HG03175 (cell line): ENCODE measurements at regions not wholly inside any gene's neighbourhood (a gene's known extent, or its start where the extent isn't known, plus 50 kb on each side); places are given as distances from the start of the nearest gene placed in this dataset.
A peak's percentile ranks its signal among the peaks of the same experiment; 100 is the strongest.
"Not testable (repeated sequence)": the region's sequence is repeated elsewhere in the genome, so short reads cannot be mapped to it uniquely, and the experiment has no call there.

Experiments used
- ATAC-seq: cut with Tn5 transposase; IDR thresholded peaks from one replicate; pipeline ENCODE4 v1.9.1; 2021; ENCODE audit warnings: mild to moderate bottlenecking, moderate library complexity; ENCODE audit not compliant: unreplicated experiment

DNA sequence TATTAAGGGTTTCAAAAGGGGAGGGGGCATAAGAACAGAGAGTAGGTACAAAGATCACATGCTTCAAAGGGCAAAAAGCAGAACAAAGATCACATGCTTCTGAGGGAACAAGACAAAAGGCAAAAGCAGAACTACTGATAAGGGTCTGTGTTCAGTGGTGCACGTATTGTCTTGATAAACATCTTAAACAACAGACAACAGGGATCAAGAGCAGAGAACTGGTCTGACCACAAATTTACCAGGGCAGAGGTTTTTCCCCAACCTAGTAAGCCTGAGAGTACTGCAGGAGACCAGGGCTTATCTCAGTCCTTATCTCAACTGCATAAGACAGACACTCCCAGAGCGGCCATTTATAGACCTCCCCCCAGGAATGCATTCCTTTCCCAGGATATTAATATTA is 900.2 kb upstream of the PRKX start:
- not testable (repeated sequence) for ATAC-seq

DNA sequence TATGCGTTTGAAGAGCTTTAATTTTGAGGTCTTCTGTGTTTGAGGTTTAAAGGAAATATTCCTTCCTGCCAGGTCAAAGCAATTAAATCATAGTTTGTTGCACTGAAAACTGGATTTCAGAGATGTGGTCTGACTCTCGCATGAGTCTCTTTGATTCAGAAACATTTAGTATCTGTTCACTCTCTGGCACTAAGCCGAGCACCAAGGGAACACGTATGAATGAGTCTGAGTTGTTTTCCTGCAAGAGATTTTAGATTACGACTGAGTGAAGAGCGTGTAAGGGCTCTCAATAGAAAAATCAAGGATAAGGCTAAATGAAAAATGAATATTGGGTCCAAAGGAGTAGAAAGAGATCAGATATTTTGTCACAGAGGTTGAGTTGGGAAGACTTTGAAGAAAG is 875.4 kb upstream of the PRKX start:
- no peak for ATAC-seq

DNA sequence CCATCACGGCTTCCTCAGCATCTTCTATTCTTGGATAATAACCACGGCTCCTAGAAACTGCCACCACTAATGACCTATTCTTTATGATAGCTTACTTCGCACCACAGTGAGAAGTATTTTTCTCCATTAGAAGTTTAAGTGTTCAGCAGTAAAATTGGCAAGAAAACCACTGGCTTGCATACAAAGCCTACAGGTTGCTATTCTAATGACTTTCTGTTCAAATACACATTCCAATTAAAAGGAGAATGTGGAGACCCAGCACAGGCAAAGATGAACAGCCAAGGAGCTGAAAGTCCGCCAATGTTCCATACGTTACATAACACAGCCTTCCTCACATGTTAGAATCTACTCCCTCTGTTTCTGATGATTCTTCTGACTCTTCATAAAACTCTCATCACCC is 875.0 kb upstream of the PRKX start:
- ATAC-seq = no peak

DNA sequence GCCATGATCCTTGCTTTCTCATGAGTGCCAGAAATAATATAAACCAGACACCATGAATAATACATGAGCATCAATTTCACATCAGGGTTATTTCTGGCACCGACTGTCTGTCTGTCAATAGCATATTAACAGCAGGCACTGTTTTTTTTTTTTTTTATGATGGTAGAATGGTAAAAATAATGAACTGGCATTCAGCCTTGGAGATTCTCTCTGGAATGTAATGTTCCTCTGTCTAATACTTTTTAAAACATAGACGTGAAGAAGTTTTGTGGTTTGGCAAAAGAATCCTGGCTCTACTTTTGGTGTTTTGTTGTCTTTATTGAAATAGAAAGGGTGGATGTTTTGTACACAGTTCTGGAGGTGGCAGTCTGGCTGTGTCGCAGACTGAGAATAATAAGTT is 874.6 kb upstream of the PRKX start:
- no peak for ATAC-seq

DNA sequence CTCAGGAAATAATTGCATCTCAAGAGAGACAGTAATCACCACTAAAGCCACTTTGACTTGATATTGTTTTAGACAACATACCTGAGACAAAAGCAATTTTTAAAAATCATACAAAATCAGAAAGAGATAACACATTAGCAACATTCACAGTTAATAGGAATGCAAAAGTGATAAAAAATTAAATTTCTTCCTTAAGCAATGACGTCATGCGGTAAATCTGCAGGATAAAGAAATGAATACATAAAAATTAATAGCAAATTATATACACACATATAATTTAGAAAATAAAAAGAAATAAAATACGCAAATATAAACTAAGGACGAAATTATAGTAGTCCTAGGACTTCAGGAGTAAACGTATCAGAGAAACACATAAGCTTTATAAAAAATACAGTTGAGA is 866.5 kb upstream of the PRKX start:
- no peak for ATAC-seq

DNA sequence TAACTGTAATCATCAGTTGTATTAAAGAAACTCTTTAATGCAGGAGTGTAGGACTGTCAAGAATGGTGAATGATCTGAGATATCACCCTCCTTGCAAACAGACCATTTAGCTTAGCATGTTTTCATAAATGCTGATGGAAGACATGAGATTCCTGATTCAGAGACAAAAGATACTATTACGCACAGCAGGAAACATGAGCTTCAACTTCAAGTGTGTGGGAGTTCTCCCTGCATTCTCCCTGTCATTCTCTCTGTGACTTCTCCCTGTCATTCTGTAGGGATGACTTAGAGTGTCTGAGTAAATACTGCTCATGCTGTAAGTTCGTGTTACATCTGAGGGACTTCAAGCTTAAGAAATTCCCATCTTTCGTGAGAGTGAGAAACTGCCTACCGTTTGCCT is 866.0 kb upstream of the PRKX start:
- ATAC-seq = no peak

DNA sequence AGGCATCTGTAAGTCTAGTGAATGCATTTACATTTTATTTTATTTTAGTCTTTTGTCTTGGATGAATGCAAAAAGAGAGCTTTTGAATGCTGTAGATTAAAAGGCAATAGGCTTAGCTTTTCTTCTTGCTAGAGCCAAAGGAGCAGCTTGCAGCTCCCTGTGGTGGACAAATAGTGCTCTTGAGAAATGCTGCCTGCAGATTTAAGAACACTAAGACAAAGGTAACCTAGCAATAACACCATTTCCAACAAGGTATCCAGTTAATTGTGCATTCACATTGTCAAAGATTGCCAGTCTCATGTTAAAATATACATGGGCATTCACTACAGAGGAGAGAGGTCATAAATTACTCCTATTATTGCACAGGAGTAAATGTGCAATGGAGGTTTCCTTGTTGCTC is 859.2 kb upstream of the PRKX start:
- ATAC-seq = no peak

DNA sequence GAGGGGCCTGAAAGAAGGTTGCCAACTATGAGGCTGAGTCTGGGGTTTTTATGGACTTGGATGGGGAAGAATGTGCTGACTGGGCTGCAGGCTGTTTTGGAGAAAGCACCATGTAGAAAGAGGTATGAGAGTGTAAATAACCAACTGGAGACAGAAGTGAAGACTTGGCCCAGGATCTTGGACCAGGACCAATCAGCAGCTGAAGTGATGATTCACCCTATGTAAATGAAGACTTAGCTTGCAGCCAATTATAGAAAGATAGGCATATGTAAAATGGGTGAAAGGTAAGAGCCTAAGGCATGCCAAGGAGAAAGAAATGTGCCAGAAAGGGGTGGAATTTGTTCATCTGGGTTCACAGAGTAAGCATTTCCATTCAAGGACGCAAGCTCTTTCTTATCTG is 856.7 kb upstream of the PRKX start:
- ATAC-seq = no peak

DNA sequence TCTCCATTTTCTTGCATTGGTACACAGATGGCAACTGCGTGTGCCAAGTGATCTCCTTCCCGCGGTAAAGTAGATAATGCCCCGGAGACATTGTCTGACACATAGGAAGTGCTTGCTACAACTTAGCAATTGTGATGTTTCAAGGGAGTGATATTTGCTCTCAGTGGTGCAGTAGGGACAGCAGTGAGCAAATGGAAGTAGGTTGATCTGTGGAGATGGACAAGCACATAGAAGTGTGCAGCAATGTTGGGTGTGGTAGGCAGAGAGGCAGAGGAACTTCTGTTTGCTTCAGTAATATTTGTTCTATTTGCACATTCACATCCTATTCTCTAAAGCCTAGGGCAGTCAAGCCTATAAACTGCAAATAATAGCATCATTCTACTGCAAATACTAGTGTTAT is 846.7 kb upstream of the PRKX start:
- no peak for ATAC-seq

DNA sequence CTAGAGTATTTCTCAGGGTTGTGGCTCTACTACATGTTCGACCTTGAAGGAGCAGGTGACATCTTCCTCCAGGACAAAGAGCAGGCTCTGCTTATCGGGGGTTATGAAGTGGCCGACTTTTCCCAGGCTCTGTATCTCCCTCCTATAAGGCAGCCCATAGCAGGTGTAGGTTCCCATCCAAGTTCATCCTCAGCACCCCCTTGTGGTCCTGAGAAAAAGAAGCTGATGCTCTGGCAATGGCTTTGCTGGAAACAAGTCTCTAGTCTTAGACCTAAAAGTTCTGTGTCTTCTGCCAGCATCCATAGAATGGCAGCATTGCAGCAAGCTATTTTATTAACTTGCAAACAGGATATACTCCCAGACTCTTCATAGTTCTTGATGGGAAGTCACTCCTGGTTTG is 836.6 kb upstream of the PRKX start:
- no peak for ATAC-seq

DNA sequence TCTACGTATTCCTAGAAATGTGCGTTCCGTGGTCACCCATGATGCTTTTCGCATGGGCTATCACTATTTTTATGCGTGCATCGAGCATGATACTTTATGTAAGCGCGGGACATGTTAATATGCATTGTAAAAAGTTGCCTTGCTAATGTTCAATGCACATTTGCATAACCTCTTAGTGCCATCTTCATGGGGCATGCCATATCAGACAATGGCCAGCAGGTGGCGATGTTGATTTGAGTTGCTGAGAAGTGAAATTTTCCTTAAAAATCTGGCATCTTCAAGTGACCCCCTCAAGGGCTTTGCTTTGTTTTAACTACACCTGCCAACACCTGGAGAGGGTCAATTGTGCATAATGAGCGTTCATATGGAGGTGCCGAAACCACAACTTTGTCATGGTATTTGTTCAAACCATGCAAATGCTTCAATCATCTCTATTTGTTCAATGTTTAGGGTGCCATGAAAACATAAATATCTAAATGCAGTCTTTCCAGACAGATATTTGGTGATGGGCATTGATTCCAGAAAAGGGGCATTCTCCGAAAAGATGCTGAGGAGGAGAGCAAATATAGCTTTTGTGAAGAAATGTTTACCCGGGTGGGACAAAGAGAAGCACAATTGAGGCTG is 833.9 kb upstream of the PRKX start:
- ATAC-seq = peak; percentile 49

DNA sequence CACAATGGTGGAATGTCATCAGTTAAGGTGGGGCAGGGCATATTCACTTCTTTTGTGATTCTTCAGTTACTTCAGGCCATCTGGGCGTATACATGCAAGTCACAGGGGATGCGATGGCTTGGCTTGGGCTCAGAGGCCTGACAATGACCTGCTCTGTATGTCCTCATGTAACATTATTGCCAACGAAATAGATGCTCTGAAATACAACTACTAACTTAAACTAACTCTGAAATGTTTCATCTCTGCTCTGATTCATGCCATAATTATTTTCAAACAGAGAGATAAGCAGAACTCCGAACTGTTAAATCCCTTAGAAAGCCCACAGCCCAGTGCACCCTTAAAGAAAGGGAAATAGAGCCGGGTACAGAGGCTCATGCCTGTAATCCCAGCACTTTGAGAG is 832.7 kb upstream of the PRKX start:
- not testable (repeated sequence) for ATAC-seq

DNA sequence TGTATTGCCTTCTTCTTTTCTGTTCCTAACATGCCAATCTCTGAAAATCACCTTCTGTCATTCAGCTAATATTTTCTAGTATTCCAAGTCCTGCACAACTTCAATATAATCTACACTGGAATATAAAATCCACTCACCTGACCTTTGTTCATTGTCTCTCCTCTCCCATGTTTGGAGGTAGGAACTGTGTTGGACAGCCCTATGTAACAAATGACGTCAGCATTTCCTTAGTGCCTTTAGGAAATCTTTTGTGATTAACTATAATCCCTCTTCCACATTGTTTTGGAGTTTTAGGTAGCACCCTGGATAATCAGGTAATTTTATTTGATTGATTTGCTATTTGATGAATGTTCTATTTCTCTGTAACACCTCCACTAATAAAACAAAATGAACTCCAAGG is 814.8 kb upstream of the PRKX start:
- no peak for ATAC-seq

DNA sequence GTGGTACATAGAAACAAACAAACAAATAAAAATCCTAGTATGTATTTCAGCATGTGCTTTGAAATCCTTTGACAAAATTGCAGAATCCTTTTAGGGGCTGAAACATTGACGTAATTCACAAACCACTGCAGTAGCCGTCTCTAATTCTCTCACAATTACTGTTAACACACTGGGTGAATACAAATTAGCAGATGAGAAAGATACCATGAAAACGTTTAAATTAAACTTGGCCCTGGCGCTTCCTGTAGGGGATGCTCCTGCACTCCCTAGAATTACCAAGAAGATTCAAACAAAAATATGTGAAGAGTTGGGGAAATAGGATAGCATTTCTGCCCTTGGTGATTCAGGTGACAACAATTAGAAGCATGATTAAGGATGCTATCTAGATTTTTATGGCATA is 772.5 kb upstream of the PRKX start:
- no peak for ATAC-seq

DNA sequence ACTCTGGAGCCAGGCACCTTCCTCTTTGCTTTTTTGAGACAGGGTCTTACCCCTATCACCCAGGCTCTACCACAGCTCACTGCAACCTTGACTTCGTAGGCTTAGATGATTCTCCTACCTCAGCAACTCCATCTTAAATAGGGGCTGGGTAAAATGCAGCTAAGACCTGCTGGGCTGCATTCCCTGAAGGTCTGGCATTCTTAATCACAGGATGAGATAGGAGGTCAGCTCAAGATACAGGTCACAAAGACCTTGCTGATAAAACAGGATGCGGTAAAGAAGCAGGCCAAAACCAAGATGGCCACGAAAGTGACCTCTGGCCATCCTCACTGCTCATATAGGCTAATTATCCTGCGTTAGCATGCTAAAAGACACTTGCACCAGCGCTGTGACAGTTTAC is 770.8 kb upstream of the PRKX start:
- ATAC-seq = no peak

DNA sequence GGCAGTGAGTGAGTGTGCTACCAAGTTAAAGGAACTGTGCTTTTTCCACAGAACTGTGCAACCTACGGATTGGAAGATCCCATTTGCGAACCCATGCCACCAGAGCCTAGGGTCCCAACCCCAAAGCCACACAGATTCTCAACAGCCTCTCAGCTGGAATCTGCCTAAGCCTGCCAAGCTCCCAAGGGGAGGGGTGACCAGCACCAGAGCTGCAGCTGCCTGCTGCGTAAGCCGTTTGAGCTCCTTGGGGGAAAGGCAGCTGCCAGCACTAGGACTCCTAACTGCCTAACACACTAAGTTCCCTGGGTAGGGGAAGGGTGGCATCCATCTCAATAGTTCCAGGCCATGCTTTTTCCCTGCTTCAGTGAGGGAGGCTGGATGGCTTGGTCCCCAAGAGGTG is 738.1 kb upstream of the PRKX start:
- no peak for ATAC-seq

DNA sequence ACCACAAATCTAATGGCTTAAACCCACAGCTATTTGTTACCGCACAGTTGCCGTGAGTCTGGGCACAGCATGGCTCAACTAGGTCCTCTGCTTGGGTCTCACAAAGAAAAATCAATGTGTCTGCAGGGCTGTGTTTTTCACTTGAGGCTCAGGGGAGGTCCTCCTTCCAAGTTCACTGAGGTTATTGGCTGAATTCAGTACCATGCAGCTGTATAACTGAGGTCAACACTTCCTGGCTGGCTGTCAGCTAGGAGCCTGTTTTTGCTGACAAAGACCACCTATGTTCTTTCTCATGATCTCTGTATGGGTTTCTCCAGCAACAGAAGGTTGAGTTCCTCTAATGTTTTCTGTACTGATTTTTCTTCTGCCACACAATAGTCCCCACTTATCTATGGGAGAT is 736.7 kb upstream of the PRKX start:
- ATAC-seq = no peak

DNA sequence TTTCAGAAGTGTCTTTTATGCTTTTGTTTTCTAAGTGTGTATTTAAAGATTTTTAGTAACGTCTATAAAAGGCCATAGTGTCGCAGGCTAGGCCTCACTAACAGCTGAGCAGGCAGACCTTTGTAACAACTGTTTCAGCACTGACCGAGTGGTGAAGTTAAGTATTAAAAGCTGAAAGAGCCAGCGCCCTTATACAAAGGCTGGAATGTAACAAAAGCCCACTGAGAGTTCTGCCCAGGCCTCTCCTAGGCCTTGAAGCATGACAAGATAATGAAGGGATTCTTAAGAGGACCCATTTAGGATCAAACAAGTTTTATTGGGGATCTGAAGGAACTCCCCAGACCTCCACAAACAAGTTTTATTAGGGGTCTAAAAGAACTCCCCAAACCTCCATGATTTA is 722.5 kb upstream of the PRKX start:
- no peak for ATAC-seq

DNA sequence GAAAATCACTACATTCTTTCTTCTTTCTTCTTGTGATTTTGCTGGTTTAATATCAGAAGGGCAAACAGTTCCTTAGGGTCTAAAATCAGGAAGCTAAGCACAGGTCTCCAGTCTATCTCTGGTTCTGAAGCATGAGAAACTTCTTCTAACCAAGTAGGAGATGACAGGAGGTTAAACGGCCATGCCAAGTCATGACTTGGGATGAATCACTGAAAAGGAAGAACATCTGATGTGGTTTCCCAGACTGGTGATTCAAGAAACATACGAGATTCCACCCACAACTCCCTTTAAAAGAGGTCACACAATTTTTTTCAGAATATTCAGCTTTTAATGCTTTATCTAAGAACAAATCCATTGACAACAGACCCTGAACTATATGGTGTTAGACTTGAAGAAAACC is 684.0 kb upstream of the PRKX start:
- no peak for ATAC-seq

DNA sequence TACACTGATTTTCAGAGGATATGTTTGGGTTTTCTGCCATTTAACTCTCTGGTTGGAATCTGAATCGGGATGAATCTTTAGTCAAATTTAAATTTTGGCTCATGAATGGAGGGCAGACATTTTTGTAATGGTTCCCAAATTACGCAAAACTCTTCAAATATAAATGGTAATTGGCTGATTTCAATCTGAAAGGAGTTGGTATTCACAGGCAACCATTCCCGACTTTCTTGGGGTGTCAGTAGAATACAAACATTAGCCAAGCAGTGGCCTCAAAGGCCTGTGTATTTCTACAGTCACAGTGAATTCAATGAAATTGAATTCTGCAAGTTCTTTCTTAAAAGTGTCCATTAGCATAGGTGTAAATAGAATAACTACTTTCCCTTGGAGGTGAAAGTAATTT is 668.8 kb upstream of the PRKX start:
- ATAC-seq = no peak

DNA sequence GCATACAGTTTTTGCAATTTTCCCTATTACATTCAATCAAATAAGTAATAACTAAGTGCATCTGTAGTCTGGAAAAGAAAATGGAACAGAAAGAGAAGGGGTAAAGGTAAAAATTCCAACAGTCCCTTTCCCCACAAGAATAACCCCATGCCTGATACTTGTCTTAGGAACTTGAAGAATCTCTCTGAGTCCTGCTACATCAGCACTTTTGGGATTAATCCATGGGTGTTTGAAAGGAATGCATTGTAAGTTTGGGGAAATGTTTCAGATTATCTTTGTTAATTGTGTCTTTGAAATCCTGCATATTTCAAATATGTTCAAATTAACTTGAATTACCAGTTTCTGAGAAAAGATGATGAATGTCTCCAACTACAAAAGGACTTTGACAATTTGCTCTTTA is 667.3 kb upstream of the PRKX start:
- ATAC-seq = no peak

DNA sequence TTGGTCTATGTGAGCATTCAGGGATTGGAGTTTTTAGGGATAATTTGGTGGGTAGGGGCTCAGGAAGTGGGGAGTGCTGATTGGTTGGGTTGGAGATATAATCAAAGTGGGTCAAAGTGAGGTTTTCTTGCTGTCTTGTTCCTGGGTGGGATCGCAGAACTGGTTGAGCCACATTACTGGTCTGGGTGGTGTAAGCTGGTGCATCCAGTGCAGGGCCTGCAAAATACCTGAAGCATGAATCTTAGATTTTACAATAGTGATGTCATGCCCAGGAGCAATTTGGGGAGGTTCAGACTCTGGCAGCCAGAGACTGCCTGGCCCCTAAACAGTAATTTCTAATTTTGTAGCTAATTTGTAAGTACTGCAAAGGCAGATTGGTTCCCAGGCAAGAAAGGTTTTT is 665.6 kb upstream of the PRKX start:
- ATAC-seq = no peak

DNA sequence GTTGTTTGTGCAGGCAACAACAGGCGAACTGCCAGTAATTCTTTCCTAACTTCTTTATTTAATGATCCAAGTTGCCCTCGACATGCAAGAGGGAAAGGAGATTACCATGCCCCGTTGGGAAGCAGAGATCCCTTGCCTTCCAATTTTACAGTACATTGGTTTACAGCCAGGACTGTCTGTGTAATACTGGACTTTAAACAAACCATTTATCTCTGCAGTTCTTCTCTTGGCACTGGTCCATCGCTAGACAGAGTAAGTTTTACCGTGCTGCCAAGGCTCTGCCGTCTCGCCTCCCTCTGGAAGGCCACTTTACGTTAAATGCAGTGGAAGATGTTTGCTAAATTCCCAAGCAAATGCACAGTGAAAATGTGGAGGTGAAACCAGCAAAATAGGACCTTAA is 660.3 kb upstream of the PRKX start:
- no peak for ATAC-seq

DNA sequence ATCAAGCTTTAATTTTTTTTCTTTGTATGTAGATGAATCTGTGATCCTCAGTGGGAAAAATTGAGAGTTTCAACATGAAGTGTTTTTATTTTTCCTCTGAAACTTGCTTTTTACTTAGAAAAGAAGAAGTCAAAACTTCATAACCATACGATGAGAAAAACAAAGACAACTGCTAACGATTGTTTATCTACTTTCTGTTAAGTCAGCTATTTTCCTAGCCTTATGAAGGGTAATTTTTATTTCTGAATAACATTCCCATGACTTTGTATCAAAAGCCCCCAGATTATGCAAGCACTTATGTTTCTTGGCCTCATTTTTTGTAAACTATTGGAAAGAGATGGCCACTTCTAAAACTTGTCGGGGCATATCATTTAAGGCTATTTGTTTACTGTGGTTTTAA is 645.1 kb upstream of the PRKX start:
- ATAC-seq = no peak
